Left kidney (tissue), 1 donor: ENCODE measurements at regions not wholly inside any gene's neighbourhood (a gene's known extent, or its start where the extent isn't known, plus 50 kb on each side); places are given as distances from the start of the nearest gene placed in this dataset.

Experiments used
- DNase-seq: peaks from one replicate; pipeline ENCODE4 v3.0.0-alpha.2; 2013

DNA sequence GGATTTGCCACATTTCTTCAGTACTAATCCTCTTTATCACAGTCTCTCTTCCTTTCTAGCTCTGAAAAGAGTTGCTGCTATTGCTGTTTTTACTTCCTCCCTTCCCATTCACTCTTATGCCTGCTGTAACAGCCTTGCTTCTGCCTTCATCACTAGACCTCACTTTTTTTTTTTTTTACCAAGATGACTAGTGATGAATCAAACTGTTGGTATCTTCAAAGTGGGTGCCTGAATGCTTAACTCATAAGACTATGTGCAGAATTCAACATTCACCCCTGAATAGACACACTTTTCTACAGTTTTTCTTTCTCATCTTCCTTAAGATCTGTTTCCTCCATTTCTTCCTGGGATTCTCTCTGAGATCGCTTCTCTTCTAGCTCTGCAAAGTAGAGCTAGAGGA lies 217.2 kb upstream of the HTR2A start:
- no peak for DNase-seq

DNA sequence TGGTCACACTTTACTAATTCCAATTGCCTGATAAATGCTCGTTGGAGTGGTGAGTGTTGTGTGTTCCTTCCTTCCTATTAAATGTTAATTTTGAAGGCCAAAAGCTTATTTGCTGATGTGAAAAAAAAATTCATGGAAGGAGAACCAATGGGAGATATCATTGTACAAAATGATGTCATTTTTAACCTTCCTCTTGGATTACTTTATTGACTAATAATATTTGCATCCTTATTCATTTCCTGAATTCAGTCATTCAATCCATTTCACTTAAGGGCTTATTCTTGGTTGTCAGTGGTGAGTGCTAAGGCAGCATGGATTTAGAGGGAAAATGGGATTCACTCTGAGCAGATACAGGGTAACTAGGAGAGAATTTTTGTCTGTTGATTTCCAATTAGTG lies 216.0 kb upstream of the HTR2A start:
- no peak for DNase-seq

DNA sequence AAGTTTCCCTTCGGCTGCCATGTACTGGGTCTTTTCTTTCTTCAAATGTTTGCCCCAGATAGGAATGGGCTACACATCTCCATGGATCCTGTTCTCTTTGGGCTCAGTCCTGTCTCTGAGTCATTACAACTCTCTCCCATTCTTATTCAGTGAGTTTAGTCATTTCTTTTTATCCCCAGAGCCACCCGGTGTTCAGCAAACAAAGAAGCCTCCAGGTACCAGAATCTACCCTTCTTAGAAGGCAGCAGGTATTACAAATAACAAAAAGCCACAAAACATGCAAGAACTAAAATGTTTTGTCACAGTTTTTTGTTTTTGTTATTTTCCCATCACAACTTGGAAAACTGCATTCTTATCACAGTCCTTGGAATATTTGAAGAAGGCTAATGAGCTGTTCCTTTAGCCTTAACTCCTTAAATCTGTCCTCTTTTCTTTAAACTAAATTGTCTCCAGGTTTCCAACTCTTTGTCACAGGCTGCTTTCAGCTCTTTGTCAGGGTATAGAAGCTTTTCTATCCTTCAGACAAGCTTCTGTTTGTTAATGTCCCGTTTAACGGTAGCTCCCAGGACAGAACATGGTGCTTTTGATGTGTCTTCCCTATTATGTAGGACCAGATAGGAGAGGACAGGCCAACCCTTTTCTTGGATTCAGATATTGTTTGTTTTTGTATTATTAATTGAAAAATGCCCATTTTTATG lies 215.5 kb upstream of the HTR2A start:
- no peak for DNase-seq

DNA sequence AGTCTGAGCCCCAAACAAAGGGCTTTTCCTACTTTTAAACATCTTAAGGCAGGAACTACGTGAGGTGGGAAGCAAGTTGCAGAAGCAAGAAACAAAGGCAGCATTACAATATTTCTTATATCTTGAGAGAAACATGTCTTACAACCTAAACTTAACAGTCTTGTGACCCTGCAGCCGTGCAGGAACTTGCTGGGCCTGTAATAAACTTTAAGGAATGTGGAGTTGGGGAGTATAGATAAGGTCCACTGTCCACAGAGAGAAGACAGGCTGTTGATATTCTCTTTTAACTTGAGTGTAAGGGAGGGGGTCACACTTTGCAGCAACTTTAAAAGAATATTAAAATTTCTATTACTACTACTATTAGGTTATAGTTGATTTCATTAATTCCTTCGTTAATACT lies 214.6 kb upstream of the HTR2A start:
- no peak for DNase-seq

DNA sequence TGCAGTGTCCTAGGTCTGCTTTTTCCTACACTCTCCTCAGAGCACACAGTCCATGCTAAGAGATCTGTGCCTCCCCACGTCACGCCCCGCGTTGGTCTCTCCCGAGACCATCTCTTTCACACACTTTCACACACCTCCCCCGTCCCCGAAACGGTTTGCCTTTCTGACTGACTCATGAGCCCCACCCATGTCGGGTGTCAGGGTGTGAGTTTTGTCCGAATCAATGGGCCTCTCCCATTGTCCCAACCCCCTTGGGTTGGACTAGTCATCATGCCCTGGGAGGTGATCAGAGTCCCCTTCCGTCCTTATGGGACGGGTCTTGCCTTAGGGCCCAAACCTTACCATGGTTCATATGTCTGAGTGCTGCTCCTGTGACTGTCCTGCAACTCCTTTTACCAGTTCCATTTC lies 214.0 kb upstream of the HTR2A start:
- DNase-seq = no peak

DNA sequence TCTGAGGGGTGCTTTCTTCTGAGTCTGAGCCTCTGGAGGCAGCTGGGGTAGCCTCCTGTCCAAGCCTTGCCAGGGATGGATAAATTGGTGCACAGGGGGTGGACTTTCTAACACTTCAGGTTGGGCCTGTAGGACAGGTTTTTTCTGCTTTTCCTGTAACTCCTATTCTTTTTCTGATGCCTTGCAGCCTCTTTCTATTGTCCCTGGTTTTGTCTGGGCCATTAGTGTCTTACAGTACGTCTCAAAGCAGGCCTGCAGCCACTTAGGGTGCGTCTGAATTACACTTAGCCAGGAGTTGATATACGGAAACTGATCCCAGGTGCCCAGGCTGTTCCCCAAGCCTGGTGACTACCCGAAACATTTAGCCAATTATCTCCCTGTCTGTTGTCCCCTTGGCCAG lies 213.3 kb upstream of the HTR2A start:
- DNase-seq = no peak

DNA sequence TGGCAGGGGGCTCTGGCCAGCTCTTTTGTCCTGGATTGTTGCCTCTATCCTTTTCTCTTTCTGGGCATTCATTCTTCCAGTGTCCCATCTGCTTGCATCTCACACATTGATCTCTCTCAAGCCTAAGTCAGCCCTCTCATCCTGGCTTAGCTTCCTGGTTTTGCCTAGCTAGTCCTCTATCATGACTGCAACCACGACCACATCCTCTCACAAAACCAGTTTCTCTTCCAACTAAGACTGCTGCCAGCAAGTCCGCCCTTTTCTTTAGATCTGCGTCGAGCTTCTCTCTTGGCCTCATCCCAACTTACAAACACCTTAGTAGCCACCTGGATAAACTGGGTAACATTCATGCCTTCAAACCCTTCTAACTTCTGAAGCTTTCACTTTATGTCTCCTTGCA lies 212.2 kb upstream of the HTR2A start:
- DNase-seq = no peak

DNA sequence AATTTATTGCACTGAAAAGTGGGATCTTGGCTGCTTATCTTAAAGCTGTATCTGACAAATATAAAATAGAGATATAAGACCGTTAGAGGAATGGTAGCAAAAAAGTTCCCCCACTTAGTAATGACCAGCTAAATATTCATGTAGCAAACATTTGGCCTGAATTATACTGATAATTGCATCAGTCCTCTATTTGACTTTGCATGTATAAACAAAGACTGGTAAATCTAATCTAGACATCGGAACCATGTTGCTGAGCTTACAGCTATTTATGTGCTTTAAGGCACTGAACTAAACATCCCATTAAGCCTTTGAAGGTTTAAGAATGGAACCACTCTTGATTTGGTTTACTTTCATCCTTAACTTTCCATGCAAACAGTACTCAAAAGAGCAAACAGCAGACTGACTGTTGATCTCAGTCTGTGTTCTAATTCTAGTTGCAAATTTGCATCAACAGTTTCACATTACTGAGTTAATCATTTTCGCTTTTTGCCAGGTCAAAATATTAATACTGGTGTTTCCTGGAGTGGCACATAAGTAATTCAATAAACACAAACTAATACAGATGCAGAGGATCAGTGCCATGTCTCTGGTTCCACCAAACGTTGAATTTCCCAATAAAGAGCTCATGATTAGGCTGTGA lies 203.5 kb upstream of the HTR2A start:
- no peak for DNase-seq

DNA sequence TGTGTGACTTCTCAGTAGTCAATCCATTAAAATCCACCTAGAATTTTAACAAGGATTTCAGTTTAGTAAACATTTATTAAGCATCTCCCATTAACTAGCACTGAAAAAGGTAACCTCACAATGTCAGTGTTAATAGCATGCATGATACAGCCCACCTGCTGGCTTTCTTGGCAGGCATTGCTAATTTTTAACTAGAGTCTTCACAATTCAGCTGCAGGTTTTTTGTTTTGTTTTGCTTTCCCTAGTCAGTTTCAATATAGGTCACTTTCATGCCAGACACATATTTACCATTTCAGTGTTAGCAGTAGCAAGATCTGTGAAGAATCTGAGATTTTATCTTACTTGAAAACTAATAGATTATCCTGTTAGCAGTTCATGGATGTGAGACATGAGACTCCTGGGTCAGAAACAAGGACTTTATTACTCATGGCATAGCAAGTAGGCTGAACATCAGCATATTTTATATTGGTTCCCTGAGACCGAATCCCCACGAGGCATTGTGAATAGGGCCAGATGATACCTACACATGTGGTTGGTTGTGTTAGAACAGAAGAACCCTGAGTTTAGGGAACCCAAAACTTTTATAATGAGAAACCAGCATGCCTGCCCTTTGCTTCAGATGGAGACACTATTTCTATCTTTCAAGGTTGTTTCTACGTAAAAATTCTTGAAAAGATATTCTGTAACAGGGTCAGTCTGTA lies 198.0 kb upstream of the HTR2A start:
- DNase-seq = no peak

DNA sequence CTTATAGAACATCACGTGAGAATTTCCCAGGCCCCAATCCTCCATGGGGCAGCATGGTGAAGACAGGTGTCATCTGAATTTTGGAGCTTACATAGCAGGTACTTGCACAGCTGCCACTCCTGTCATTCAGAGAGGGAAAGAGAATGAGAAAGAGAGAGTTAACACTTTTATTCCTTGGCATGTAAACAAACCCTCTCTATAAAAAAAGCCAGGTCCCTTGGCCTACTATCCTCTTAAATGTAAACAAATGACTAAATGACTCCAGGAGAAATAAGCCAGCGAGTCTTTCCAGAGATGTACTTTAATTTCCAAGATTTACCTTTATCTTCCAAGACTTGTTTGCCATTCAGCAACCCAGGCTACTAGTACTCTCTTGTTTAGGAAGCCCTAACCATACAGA lies 195.3 kb upstream of the HTR2A start:
- no peak for DNase-seq

DNA sequence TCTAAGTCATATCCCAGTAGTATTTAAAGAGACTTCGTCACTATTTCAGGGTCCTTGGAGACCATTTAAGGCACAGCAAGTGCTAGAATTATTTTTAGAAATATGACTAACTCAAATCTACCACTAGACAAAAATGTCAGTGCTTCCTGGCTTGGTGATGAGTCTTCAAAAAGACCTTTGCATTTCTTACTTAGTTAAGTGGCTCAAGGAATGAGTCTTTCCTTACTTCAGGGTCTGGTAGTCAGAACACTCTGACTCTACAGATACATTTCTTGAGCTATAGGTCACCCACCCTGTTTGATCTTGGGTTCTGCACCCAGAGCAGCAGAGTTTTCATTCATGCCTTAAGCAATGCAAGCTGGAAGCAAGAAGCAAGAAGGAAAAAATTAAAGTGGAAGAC lies 191.0 kb upstream of the HTR2A start:
- no peak for DNase-seq

DNA sequence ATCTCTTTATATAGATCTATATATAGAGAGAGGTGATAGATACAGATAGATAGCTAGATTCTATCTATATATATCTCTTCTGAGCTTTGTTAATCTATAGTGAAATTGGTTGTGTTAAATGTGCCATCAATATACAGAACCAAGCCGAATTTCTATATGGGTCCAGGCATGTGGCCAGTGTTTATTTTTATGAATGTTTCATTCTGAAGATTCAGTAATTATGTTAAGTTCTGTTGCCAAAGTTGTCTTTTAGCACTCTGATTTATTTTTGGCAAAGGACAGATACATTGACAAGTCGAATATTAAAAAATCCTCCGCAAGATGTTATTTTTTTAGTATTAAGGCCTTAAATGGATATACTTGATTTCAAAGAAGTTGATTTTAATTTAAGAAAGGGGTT lies 190.4 kb upstream of the HTR2A start:
- no peak for DNase-seq

DNA sequence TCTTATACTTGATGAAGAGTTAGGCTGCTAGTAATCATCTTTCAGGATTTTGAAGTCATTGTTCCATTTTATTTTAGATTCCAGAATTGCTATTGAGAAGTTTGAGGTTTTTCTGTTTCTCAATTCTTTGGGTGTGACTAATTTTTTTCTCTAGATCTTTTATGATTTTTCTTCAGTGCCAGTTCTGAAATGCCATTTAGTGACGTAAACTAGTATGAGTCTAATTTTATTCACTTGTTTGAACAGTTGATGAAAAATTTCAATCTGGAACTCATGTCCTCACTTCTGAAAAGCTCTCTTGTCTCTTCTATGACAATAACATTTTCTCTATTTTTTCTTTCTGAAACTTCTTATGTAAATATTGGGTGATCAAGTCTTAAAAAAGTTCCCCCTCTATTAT lies 188.5 kb upstream of the HTR2A start:
- DNase-seq = no peak

DNA sequence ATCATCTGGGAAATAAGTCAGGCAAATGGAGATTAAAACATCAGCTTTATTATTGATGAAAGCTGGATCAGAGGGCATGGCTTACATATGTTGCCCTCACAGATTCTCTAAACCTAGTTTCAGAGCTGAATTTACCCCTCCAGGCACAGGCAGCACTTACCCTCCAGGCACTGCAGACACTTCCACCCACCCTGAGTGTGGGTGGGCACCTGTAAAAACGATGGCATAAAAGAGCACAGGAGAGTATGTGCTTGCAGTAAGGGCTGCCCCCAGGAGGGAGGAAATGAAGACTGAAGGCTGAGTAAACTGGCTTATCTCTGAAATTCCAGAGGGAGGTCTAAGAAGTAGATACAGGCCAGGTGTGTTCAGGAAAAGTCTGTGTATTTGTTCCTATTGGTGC lies 185.0 kb upstream of the HTR2A start:
- no peak for DNase-seq

DNA sequence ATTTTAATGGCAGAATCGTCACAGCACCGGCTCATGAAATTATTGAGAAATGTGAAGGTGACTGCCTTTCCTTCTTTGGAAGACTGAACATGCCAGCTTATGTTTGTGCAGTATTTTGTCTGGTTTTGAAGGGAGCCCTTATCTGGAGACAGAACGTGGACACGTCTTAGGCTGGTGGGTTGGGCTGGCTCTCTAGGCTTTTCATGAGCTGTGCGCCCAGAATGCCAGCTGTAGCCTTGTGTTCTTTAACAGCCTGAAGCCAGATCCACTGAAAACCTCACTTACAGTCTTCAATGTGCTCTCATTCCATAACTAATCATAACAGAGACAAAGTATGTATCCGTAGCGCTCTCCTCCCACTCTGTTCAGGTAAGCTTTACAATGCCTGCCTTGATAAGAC lies 184.4 kb upstream of the HTR2A start:
- no peak for DNase-seq

DNA sequence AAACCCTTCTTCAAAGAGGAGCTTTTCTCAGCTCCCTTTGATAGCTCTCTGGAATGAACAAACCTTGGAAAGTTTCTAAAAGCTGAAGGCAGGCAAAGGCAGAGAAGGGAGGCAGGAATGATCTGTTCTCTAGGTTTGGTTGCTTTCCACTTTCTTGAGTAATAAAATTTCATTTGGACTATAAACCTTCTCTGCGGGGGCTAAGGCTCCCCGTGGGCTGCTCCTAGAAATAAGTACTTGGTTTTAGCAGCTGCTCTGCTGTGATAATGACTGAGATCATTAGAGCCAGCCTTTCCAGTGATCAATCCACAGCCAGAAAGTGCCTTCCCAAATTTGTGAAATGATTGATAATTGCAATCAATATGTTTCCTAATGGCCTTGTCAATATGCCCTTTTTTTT lies 183.8 kb upstream of the HTR2A start:
- DNase-seq = no peak

DNA sequence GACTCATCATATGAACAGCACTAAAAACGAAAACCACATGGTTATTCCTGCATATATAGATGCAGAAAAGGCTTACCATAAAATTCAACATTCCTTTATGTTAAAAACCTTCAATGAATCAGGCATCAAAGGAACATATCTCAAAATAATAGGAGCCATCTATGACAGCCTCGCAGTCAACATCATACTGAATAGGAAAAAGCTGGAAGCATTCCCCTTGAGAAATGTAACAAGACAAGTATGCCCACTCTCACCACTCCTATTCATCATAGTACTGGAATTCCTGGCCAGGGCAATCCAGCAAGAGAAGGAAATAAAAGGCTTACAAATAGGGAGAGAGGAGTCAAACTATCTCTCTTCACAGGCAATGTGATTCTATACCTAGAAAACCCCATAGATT lies 179.6 kb upstream of the HTR2A start:
- DNase-seq = no peak

DNA sequence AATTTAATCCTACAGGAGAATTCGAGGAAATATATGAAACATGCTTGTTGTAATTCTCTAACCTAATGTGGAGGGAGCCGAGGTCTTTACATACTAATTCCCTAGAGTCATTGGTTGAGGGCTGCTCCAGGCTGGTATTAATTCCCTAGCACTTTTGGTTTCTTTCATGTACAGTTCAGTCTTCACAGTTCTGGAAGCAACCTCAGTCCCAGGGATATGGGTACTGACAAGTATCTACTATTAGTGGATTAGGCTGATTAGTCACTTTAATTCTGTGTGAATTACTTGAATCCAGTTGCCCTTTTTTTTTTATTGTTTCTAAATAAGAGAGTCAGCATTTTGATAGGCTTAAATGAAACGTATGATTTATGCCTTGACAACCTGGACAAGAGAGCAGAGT lies 172.3 kb upstream of the HTR2A start:
- no peak for DNase-seq

DNA sequence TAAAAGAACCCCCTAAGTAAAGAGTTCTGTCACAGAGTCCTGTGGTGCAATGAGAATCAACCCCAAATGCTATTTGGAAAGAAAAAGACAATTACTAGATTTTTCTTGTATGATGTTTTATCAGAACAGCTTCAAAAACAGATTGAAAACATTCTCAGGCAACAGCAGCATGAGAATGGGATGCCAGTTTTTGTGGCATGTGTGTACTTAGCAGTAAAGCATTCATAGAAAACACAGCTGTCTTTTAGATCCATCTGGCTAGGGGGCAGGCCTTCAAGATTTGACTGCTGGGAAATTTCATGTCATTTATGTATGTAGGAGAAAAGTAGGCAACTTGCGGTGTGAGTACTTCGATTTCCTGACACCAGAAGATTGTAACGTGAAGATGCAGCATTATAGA lies 170.5 kb upstream of the HTR2A start:
- no peak for DNase-seq

DNA sequence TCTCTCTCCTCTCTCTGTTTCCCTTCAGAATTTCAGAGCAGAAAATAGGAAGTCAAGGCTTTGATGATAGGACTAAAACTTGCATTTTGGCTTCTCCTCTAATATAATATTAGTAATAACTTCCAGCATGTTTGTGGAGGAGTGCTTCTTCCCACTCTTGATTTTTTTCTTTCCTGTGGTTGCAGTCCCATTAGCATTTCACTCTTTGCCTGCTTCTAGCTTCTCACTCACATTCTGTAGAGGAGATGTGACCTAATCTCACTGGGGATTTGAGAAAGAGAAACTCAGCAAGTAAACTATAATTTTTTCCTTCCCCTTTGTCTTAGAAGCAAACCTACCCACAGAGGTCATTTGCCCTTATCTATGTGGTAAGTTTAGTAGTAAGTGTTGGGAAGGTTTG lies 169.4 kb upstream of the HTR2A start:
- no peak for DNase-seq

DNA sequence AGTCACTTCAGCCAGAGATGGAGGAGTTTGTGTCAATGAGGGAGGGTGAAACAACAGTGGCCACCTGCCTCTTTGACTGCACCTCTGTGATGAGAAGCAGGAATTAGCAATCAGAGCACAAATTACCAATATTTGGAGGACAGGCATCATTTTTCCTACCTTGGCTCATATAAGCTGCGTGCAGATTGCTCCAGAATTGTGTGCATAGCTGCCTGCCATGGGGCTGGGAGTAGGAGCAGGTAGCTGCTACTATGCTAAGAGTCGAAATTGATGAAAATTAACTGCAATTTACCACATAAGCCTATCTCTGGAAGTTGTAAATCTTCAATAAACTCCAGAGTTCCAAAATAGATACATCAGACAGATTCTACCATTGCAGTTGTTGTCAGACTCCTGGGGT lies 167.5 kb upstream of the HTR2A start:
- DNase-seq = no peak

DNA sequence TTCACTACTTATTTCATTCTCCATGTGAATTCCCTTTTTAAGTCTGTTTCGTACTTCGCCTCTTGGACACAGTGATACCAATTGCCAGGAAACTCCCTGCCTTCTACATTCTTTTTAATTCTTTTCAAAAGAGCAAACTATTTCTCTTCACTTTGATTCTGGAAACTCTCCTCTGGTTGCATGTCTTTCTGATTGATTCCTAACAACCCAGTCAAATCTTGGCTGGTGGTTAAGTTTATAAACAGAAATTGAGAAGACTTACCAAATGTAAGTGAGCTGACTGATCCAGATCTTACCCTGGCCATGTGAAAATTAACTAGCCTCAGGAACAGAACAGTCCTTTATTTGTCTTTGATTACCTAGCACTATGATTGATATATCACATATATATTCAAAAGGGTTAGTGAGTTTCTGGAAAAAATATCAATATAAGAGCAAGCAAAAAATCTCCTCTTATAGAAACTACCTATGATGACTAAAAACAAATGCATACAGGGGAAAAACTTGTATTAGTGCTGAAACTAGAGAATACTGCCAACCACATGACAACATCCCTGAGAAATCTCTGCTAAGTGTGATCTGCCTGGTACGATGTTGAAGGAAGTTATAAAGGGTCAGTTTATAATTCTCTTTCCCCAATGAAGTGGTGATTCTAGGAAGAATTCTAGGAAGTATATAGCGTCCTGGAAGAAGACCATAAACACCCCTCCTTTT lies 152.6 kb upstream of the HTR2A start:
- DNase-seq = no peak

DNA sequence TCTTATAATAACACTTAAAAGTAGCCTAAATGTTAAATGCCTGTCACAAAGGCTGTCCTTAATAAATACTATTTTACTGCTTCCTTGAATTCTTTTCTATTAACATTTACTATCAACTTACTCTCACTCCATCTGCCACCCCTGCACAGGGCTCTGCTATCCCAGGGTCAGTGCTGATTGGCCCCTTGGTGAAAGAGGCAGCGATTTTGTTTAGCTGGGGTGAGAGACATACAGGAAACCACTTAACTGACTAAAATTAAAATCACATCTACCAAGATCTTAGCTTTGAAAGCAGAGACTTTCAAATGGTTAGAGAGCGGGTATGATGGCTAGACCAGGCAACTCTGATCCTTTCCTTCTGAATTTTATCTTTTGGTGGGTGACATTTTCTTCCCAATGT lies 149.9 kb upstream of the HTR2A start:
- no peak for DNase-seq
